ENCODE measurements at regions not wholly inside any gene's neighbourhood (a gene's known extent, or its start where the extent isn't known, plus 50 kb on each side); places are given as distances from the start of the nearest gene placed in this dataset.

GRCh38 chr10:88062798-88063472, 199.5 kb downstream of the PTEN start:
- no peak for TF ChIP-seq EZH2phosphoT487 (IDR thresholded peaks at IDR 0.05)
- TF ChIP-seq CTCF (IDR thresholded peaks at IDR 0.05): no peak
- no peak for TF ChIP-seq EZH2 (IDR thresholded peaks at IDR 0.05)
- no peaks in the 10 kb centered on the region for H3K36me3 Mint-ChIP-seq
- no peak overlapping the region for H3K4me3 Mint-ChIP-seq
- no peaks in the 10 kb centered on the region for H3K79me2 ChIP-seq (ENCODE audit: low read depth)
- H3K27ac Mint-ChIP-seq: no peak overlapping the region
- H3K4me2 ChIP-seq: no peak overlapping the region
- no peaks in the 10 kb centered on the region for H3K9me3 ChIP-seq (ENCODE audit: low read depth)
- H2AFZ ChIP-seq (replicated peaks): peak overlapping the region; percentile 63
- no peaks in the 10 kb centered on the region for H4K20me1 ChIP-seq (ENCODE audit: low read depth)
- DNase-seq (ENCODE audit: low spot score): no peak
- peaks cover 2% of the 10 kb centered on the region for H3K9me3 Mint-ChIP-seq
- no peaks in the 10 kb centered on the region for H3K36me3 ChIP-seq
- H3K27me3 Mint-ChIP-seq (ENCODE audit: insufficient read depth, low read depth): peaks cover 2% of the 10 kb centered on the region
- no peak overlapping the region for H3K9ac ChIP-seq
- no peak overlapping the region for H3K4me3 ChIP-seq
- H3K4me1 ChIP-seq: peaks cover 4% of the 10 kb centered on the region
- H3F3A ChIP-seq (ENCODE audit: low read depth): no peaks in the 10 kb centered on the region
- no peak overlapping the region for H3K27ac ChIP-seq
- H3K4me1 Mint-ChIP-seq: no peaks in the 10 kb centered on the region
- H3K27me3 ChIP-seq: no peaks in the 10 kb centered on the region

GRCh38 chr10:88063861-88064557, 200.6 kb downstream of the PTEN start:
- DNase-seq (ENCODE audit: low spot score): no peak
- Histone ChIP-seq H3K9me3 (ENCODE audit: low read depth) (no peaks in the 10 kb centered on the region), H3K4me3 (no peak overlapping the region), H3K9ac (no peak overlapping the region), H3F3A (ENCODE audit: low read depth) (no peaks in the 10 kb centered on the region), H3K79me2 (ENCODE audit: low read depth) (no peaks in the 10 kb centered on the region), H3K27me3 (no peaks in the 10 kb centered on the region), H3K27ac (no peak overlapping the region), H2AFZ (replicated peaks) (no peak overlapping the region), H4K20me1 (ENCODE audit: low read depth) (no peaks in the 10 kb centered on the region), H3K4me2 (no peak overlapping the region), H3K4me1 (peaks cover 4% of the 10 kb centered on the region), H3K36me3 (no peaks in the 10 kb centered on the region)
- Mint-ChIP-seq H3K4me1 (no peaks in the 10 kb centered on the region), H3K4me3 (no peak overlapping the region), H3K27ac (no peak overlapping the region), H3K36me3 (no peaks in the 10 kb centered on the region), H3K27me3 (ENCODE audit: insufficient read depth, low read depth) (peaks cover 2% of the 10 kb centered on the region), H3K9me3 (peaks cover 2% of the 10 kb centered on the region)
- TF ChIP-seq CTCF (IDR thresholded peaks at IDR 0.05) (no peak), EZH2phosphoT487 (IDR thresholded peaks at IDR 0.05) (no peak), EZH2 (IDR thresholded peaks at IDR 0.05) (no peak)

GRCh38 chr10:88064608-88065382, 201.4 kb downstream of the PTEN start:
- Histone ChIP-seq H3K36me3 (no peaks in the 10 kb centered on the region), H3K4me1 (peaks cover 4% of the 10 kb centered on the region), H3K9me3 (ENCODE audit: low read depth) (no peaks in the 10 kb centered on the region), H3K4me2 (no peak overlapping the region), H3K9ac (no peak overlapping the region), H3K27ac (no peak overlapping the region), H2AFZ (replicated peaks) (no peak overlapping the region), H3K79me2 (ENCODE audit: low read depth) (no peaks in the 10 kb centered on the region), H3K4me3 (no peak overlapping the region), H3K27me3 (no peaks in the 10 kb centered on the region), H4K20me1 (ENCODE audit: low read depth) (no peaks in the 10 kb centered on the region), H3F3A (ENCODE audit: low read depth) (no peaks in the 10 kb centered on the region)
- Mint-ChIP-seq H3K9me3 (peaks cover 2% of the 10 kb centered on the region), H3K36me3 (no peaks in the 10 kb centered on the region), H3K4me1 (no peaks in the 10 kb centered on the region), H3K27ac (no peak overlapping the region), H3K4me3 (no peak overlapping the region), H3K27me3 (ENCODE audit: insufficient read depth, low read depth) (peaks cover 2% of the 10 kb centered on the region)
- TF ChIP-seq EZH2phosphoT487 (IDR thresholded peaks at IDR 0.05) (no peak), CTCF (IDR thresholded peaks at IDR 0.05) (no peak), EZH2 (IDR thresholded peaks at IDR 0.05) (no peak)
- DNase-seq (ENCODE audit: low spot score): no peak

All from neural progenitor cell (in vitro differentiated cells).